Keratinocyte (primary cell): ENCODE measurements at regions not wholly inside any gene's neighbourhood (a gene's known extent, or its start where the extent isn't known, plus 50 kb on each side); places are given as distances from the start of the nearest gene placed in this dataset.
A peak's percentile ranks its signal among the peaks of the same experiment; 100 is the strongest.
"Not testable (repeated sequence)": the region's sequence is repeated elsewhere in the genome, so short reads cannot be mapped to it uniquely, and the experiment has no call there.

Experiments
- DNase-seq: peaks from one replicate; pipeline ENCODE4 v3.0.0-alpha.2; 2011; ENCODE audit warnings: low read depth, missing footprints, low spot score
- FAIRE-seq: peaks from 2 replicates; lab custom pipeline; 2011; peaks lifted over from hg19 to GRCh38; lab: Jason Lieb, UNC
- H2AFZ ChIP-seq: 2 replicates; pipeline ENCODE4 v1.6.0; 2012; ENCODE audit warnings: low read length, control low read depth, inconsistent platforms; ENCODE audit not compliant: control insufficient read depth
- H3K27ac ChIP-seq: 2 replicates; pipeline ENCODE4 v1.5.1; 2011; ENCODE audit warnings: low read length; ENCODE audit not compliant: control insufficient read depth, insufficient read depth
- H3K27me3 ChIP-seq: 3 replicates; pipeline ENCODE4 v1.6.0; 2011; ENCODE audit warnings: low read length; ENCODE audit not compliant: control insufficient read depth, insufficient read depth; ENCODE audit errors: extremely low read depth
- H3K36me3 ChIP-seq, 2 experiments: 2 replicates in 1 of 2; 3 replicates in 1 of 2; pipeline ENCODE4 v1.5.1; 2011; ENCODE audit warnings: low read length in 2 of 2, mild to moderate bottlenecking in 1 of 2; ENCODE audit not compliant: control insufficient read depth in 2 of 2, insufficient read depth in 2 of 2; ENCODE audit errors: extremely low read depth in 1 of 2
- H3K4me1 ChIP-seq: 3 replicates; pipeline ENCODE4 v1.5.1; 2011; ENCODE audit warnings: low read length; ENCODE audit not compliant: control insufficient read depth, insufficient read depth; ENCODE audit errors: extremely low read depth
- H3K4me2 ChIP-seq: 3 replicates; pipeline ENCODE4 v1.6.0; 2011; ENCODE audit warnings: low read depth, low read length; ENCODE audit not compliant: control insufficient read depth, insufficient read depth; ENCODE audit errors: extremely low read depth
- H3K4me3 ChIP-seq, 3 experiments: fragments of 200-600 bp in 1 of 3; sonication (generic) in 1 of 3; 2 replicates in 2 of 3; 3 replicates in 1 of 3; pipeline ENCODE4 v1.5.1; 2011 to 2016; ENCODE audit warnings: low read length in 3 of 3, mild to moderate bottlenecking in 3 of 3, control low read depth in 2 of 3, inconsistent platforms in 1 of 3, low read depth in 1 of 3, mixed read lengths in 1 of 3, mixed run types in 1 of 3, moderate library complexity in 1 of 3; ENCODE audit not compliant: control insufficient read depth in 2 of 3, insufficient read depth in 2 of 3; ENCODE audit errors: extremely low read depth in 1 of 3
- H3K79me2 ChIP-seq: 2 replicates; pipeline ENCODE4 v1.6.0; 2012; ENCODE audit warnings: low read length; ENCODE audit not compliant: control insufficient read depth, insufficient read depth
- H3K9ac ChIP-seq: 3 replicates; pipeline ENCODE4 v1.6.0; 2011; ENCODE audit warnings: low read length; ENCODE audit not compliant: control insufficient read depth, insufficient read depth; ENCODE audit errors: extremely low read depth
- H3K9me1 ChIP-seq: 3 replicates; pipeline ENCODE4 v1.6.0; 2011; ENCODE audit warnings: low read length; ENCODE audit not compliant: control insufficient read depth, insufficient read depth; ENCODE audit errors: extremely low read depth
- H3K9me3 ChIP-seq: 2 replicates; pipeline ENCODE4 v1.5.1; 2012; ENCODE audit warnings: low read depth, low read length; ENCODE audit not compliant: control insufficient read depth
- H4K20me1 ChIP-seq: 3 replicates; pipeline ENCODE4 v1.6.0; 2011; ENCODE audit warnings: low read length; ENCODE audit not compliant: control insufficient read depth, insufficient read depth; ENCODE audit errors: extremely low read depth
- CTCF ChIP-seq, 3 experiments: IDR thresholded peaks in 1 of 3; conservative IDR thresholded peaks in 1 of 3; optimal IDR thresholded peaks in 1 of 3; 2 replicates in 2 of 3; 3 replicates in 1 of 3; pipeline versions ENCODE3 to v1.5.1; 2011; ENCODE audit warnings: low read length in 3 of 3, mild to moderate bottlenecking in 3 of 3, moderate library complexity in 2 of 3, control low read depth in 1 of 3, inconsistent platforms in 1 of 3; ENCODE audit not compliant: insufficient read depth in 2 of 3; ENCODE audit errors: extremely low read depth in 1 of 3
- EZH2 ChIP-seq: IDR thresholded peaks from one replicate; pipeline ENCODE4 v1.6.1; 2012; ENCODE audit warnings: inconsistent platforms, mild to moderate bottlenecking, low read length, moderate library complexity
- dilution Hi-C: fragments of 300-500 bp; cut with MboI; formaldehyde crosslinking; loops from one replicate; pipeline ENCODE4 v1.7.0; 2020; ENCODE audit warnings: low sequenced_read_pairs; ENCODE audit not compliant: extremely low pct_ligation_motif_present

GRCh38 chr4:95761426-95761825, 78.5 kb upstream of the PDHA2 start:
- no peak overlapping the region for H3K27ac ChIP-seq
- no peak for TF ChIP-seq EZH2
- TF ChIP-seq CTCF (optimal IDR thresholded peaks at IDR 0.05 in 1 of 3, IDR thresholded peaks at IDR 0.05 in 1 of 3, conservative IDR thresholded peaks at IDR 0.05 in 1 of 3; ENCODE audit: extremely low read depth in 1 of 3, insufficient read depth in 2 of 3, low read length in 3 of 3): no peak
- H2AFZ ChIP-seq: no peak overlapping the region
- FAIRE-seq: peak; percentile 20
- DNase-seq: peak; percentile 25
- H3K4me1 ChIP-seq: peaks cover 13% of the 10 kb centered on the region
- dilution Hi-C loops: no loop called here
- H3K27me3 ChIP-seq: no peaks in the 10 kb centered on the region
- no peaks in the 10 kb centered on the region for H3K9me3 ChIP-seq
- H3K9me1 ChIP-seq: no peaks in the 10 kb centered on the region
- H4K20me1 ChIP-seq: no peaks in the 10 kb centered on the region
- no peak overlapping the region for H3K9ac ChIP-seq
- no peaks in the 10 kb centered on the region for H3K36me3 ChIP-seq
- no peaks in the 10 kb centered on the region for H3K79me2 ChIP-seq
- no peak overlapping the region for H3K4me2 ChIP-seq
- no peak overlapping the region for H3K4me3 ChIP-seq

DNA sequence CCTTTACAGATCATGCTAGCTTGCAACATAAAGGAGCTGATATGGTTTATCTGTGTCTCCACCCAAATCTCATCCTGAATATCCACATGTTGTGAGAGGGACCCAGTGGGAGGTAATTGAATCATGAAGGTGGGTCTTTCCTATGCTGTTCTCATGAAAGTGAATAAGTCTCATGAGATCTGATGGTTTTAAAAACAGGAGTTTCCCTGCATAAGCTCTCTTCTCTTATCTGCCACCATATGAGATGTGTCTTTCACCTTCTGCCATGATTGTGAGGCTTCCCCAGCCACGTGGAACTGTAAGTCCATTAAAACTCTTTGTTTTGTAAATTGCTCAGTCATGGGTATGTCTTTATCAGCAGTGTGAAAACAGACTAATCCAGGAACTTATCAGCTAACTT, 79.2 kb upstream of the PDHA2 start:
- peaks cover 13% of the 10 kb centered on the region for H3K4me1 ChIP-seq
- H2AFZ ChIP-seq, H3K4me3 ChIP-seq, dilution Hi-C loops, H3K4me2 ChIP-seq, H3K36me3 ChIP-seq, H3K79me2 ChIP-seq, H3K27me3 ChIP-seq, DNase-seq, H3K9me1 ChIP-seq, H3K9ac ChIP-seq, H4K20me1 ChIP-seq, H3K9me3 ChIP-seq, FAIRE-seq, H3K27ac ChIP-seq: not testable (repeated sequence)

DNA sequence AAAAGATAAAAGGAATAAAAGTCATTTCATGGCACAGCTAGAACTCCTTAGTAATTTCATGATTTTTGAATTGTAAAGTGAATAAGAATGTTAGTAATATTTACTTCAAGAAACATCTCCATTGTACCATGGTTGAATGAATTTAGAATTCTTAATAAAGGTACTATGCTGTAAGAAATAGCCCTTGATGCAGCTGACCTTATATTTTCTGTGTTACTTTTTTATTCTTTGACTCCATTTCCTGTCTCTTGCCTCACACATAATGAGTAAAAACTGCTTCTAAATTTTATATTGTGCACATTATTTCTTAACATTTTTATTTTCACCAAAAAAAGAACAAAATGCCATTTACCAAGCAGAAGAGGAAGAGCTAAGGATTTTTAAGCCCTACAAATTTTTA, 81.9 kb upstream of the PDHA2 start:
- H2AFZ ChIP-seq: no peak overlapping the region

More for the DNA sequence above, 81.9 kb upstream of the PDHA2 start:
- peaks cover 6% of the 10 kb centered on the region for H3K4me1 ChIP-seq
- FAIRE-seq (no peak), DNase-seq (no peak)
- no peak overlapping the region for H3K4me2 ChIP-seq
- H3K27me3 ChIP-seq: no peaks in the 10 kb centered on the region
- dilution Hi-C loops: no loop called here
- no peak overlapping the region for H3K27ac ChIP-seq
- no peaks in the 10 kb centered on the region for H3K9me1 ChIP-seq
- H3K4me3 ChIP-seq: no peak overlapping the region
- no peaks in the 10 kb centered on the region for H3K9me3 ChIP-seq
- no peaks in the 10 kb centered on the region for H4K20me1 ChIP-seq
- no peaks in the 10 kb centered on the region for H3K79me2 ChIP-seq
- no peaks in the 10 kb centered on the region for H3K36me3 ChIP-seq
- no peak overlapping the region for H3K9ac ChIP-seq
- no peak for TF ChIP-seq CTCF (optimal IDR thresholded peaks at IDR 0.05 in 1 of 3, IDR thresholded peaks at IDR 0.05 in 1 of 3, conservative IDR thresholded peaks at IDR 0.05 in 1 of 3; ENCODE audit: extremely low read depth in 1 of 3, insufficient read depth in 2 of 3, low read length in 3 of 3)
- TF ChIP-seq EZH2: no peak
